SK-N-SH (cell line): ENCODE measurements at regions not wholly inside any gene's neighbourhood (a gene's known extent, or its start where the extent isn't known, plus 50 kb on each side); places are given as distances from the start of the nearest gene placed in this dataset.

ENCODE experiments used
- CTCF ChIA-PET: fragments of 300-600, 350-600 bp; formaldehyde crosslinking; extraction: SDS; loops from one replicate; lab custom pipeline; 2021; lab: Yijun Ruan, JAX
- POLR2A ChIA-PET: fragments of 350-600 bp; sonication (Branson Sonifier 250); formaldehyde crosslinking; extraction: SDS; loops from one replicate; lab custom pipeline; 2020; ENCODE audit warnings: antibody characterized with exemption, inconsistent platforms; lab: Yijun Ruan, JAX
- DNase-seq: peaks from one replicate; pipeline ENCODE4 v3.0.0; 2012
- H2AFZ ChIP-seq: fragments of 200-600 bp; sonication (generic); 2 replicates; pipeline ENCODE4 v1.8.1; 2016; ENCODE audit warnings: antibody characterized with exemption, mild to moderate bottlenecking, low read depth
- H3F3A ChIP-seq: fragments of 200-600 bp; sonication (generic); replicated peaks from 2 replicates; pipeline ENCODE3; 2016; ENCODE audit warnings: antibody characterized with exemption, mild to moderate bottlenecking; ENCODE audit not compliant: insufficient read depth
- H3K27ac ChIP-seq, 2 experiments: fragments of 200-500 bp in 1 of 2; fragments of 200-600 bp in 1 of 2; sonication (Bioruptor generic) in 1 of 2; sonication (generic), shearing (Covaris generic) in 1 of 2; 2 replicates each; pipeline versions ENCODE4 v1.5.1 to v1.6.1; 2014 to 2016; ENCODE audit warnings: low read depth in 2 of 2, inconsistent platforms in 1 of 2, low read length in 1 of 2, mild to moderate bottlenecking in 1 of 2, mixed read lengths in 1 of 2
- H3K27me3 ChIP-seq: fragments of 200-600 bp; sonication (generic), shearing (Covaris generic); 2 replicates; pipeline ENCODE4 v1.6.1; 2016; ENCODE audit warnings: mixed run types; ENCODE audit not compliant: insufficient read depth
- H3K36me3 ChIP-seq, 2 experiments: fragments of 200-500 bp in 1 of 2; fragments of 200-600 bp in 1 of 2; sonication (Bioruptor generic) in 1 of 2; sonication (generic) in 1 of 2; replicated peaks in 1 of 2; 2 replicates each; pipeline versions ENCODE3 to v1.5.1; 2014 to 2016; ENCODE audit warnings: low read length in 1 of 2, mild to moderate bottlenecking in 1 of 2; ENCODE audit not compliant: insufficient read depth in 2 of 2, control insufficient read depth in 1 of 2
- H3K4me1 ChIP-seq, 2 experiments: fragments of 200-500 bp in 1 of 2; fragments of 200-600 bp in 1 of 2; sonication (Bioruptor generic) in 1 of 2; sonication (generic), shearing (Covaris generic) in 1 of 2; 2 replicates each; pipeline versions ENCODE4 v1.5.1 to v1.6.1; 2014 to 2016; ENCODE audit warnings: low read depth in 1 of 2, low read length in 1 of 2, mixed run types in 1 of 2; ENCODE audit not compliant: insufficient read depth in 2 of 2, control insufficient read depth in 1 of 2
- H3K4me2 ChIP-seq: fragments of 200-600 bp; sonication (generic), shearing (Covaris generic); 2 replicates; pipeline ENCODE4 v1.6.1; 2017; ENCODE audit warnings: mixed run types
- H3K4me3 ChIP-seq, 2 experiments: fragments of 200-500 bp in 1 of 2; fragments of 200-600 bp in 1 of 2; sonication (Bioruptor generic) in 1 of 2; sonication (generic), shearing (Covaris generic) in 1 of 2; 2 replicates each; pipeline versions ENCODE4 v1.5.1 to v1.8.1; 2014 to 2016; ENCODE audit warnings: low read depth in 2 of 2, inconsistent platforms in 1 of 2, low read length in 1 of 2, mild to moderate bottlenecking in 1 of 2, mixed read lengths in 1 of 2, moderate library complexity in 1 of 2
- H3K79me2 ChIP-seq: fragments of 200-600 bp; sonication (generic); 2 replicates; pipeline ENCODE4 v1.8.1; 2017; ENCODE audit warnings: mild to moderate bottlenecking; ENCODE audit not compliant: insufficient read depth
- H3K9ac ChIP-seq: fragments of 200-600 bp; sonication (generic); 2 replicates; pipeline ENCODE4 v1.6.1; 2017; ENCODE audit warnings: mixed run types
- H3K9me2 ChIP-seq: fragments of 200-600 bp; sonication (generic); 2 replicates; pipeline ENCODE4 v1.6.1; 2017; ENCODE audit warnings: mixed run types
- H3K9me3 ChIP-seq: fragments of 200-600 bp; sonication (generic); 2 replicates; pipeline ENCODE4 v1.6.1; 2017; ENCODE audit warnings: mixed run types, mild to moderate bottlenecking, moderate library complexity
- H4K20me1 ChIP-seq: fragments of 200-600 bp; sonication (generic); 2 replicates; pipeline ENCODE4 v1.6.1; 2017; ENCODE audit warnings: mild to moderate bottlenecking, mixed run types; ENCODE audit not compliant: insufficient read depth
- CHD2 ChIP-seq: fragments of 150-350 bp; IDR thresholded peaks from 2 replicates; pipeline ENCODE4 v1.6.1; 2018; ENCODE audit warnings: low read length; ENCODE audit not compliant: partially characterized antibody
- ELF1 ChIP-seq: IDR thresholded peaks from 2 replicates; pipeline ENCODE4 v1.4.0; 2012
- EP300 ChIP-seq, 2 experiments: IDR thresholded peaks; 2 replicates each; pipeline versions ENCODE4 v1.4.0 to v1.6.1; 2012; ENCODE audit warnings: borderline replicate concordance in 1 of 2, low read depth in 1 of 2, low read length in 1 of 2
- EZH2phosphoT487 ChIP-seq: fragments of 200-600 bp; sonication (generic); IDR thresholded peaks from 2 replicates; pipeline ENCODE4 v1.6.1; 2017; ENCODE audit warnings: low read depth, mixed run types, mild to moderate bottlenecking, antibody characterized with exemption, moderate library complexity, borderline replicate concordance
- FOSL2 ChIP-seq: IDR thresholded peaks from 2 replicates; pipeline ENCODE4 v1.4.0; 2012; ENCODE audit warnings: low read depth, mild to moderate bottlenecking, moderate library complexity, borderline replicate concordance
- GATA2 ChIP-seq: sonication (generic); formaldehyde crosslinking; IDR thresholded peaks from 2 replicates; pipeline ENCODE4 v1.5.0; 2020; ENCODE audit warnings: mild to moderate bottlenecking, missing genetic modification reagents
- JUND ChIP-seq: IDR thresholded peaks from 2 replicates; pipeline ENCODE4 v1.4.0; 2012
- MEF2A ChIP-seq: IDR thresholded peaks from 2 replicates; pipeline ENCODE4 v1.4.0; 2012; ENCODE audit warnings: low read depth, borderline replicate concordance
- POLR2AphosphoS5 ChIP-seq: IDR thresholded peaks from 2 replicates; pipeline ENCODE4 v1.6.1; 2012; ENCODE audit warnings: low read depth, low read length
- RAD21 ChIP-seq: IDR thresholded peaks from 2 replicates; pipeline ENCODE4 v1.6.1; 2012; ENCODE audit warnings: mild to moderate bottlenecking, low read length
- RCOR1 ChIP-seq: fragments of 150-350 bp; IDR thresholded peaks from 2 replicates; pipeline ENCODE4 v1.6.1; 2017; ENCODE audit warnings: antibody characterized with exemption, low read length
- REST ChIP-seq: IDR thresholded peaks from 2 replicates; pipeline ENCODE4 v1.6.1; 2012; ENCODE audit warnings: mild to moderate bottlenecking, low read depth, low read length, moderate library complexity
- SIN3A ChIP-seq: IDR thresholded peaks from 2 replicates; pipeline ENCODE4 v1.6.1; 2012; ENCODE audit warnings: low read depth, mild to moderate bottlenecking, low read length, moderate library complexity, borderline replicate concordance
- SMC3 ChIP-seq: IDR thresholded peaks from 2 replicates; pipeline ENCODE4 v1.6.1; 2012; ENCODE audit warnings: low read depth, low read length, improper control_type of control experiment
- TCF12 ChIP-seq: IDR thresholded peaks from 2 replicates; pipeline ENCODE4 v1.4.0; 2012
- TEAD4 ChIP-seq: IDR thresholded peaks from 2 replicates; pipeline ENCODE4 v1.4.0; 2012; ENCODE audit warnings: mild to moderate bottlenecking, borderline replicate concordance; ENCODE audit not compliant: insufficient read depth
- WGBS: methylation state at CpG from one replicate; pipeline ENCODE4 v1.1.6; 2017; ENCODE audit warnings: low lambda C conversion rate; 5-methylcytosine and 5-hydroxymethylcytosine counted together
- TF ChIP-seq, protein P1 (sequence below): IDR thresholded peaks from 2 replicates; pipeline ENCODE4; 2012
- TF ChIP-seq, protein P2 (sequence below): IDR thresholded peaks from 2 replicates; pipeline ENCODE4 v1.4.0; 2012; ENCODE audit warnings: low read depth, borderline replicate concordance

DNA sequence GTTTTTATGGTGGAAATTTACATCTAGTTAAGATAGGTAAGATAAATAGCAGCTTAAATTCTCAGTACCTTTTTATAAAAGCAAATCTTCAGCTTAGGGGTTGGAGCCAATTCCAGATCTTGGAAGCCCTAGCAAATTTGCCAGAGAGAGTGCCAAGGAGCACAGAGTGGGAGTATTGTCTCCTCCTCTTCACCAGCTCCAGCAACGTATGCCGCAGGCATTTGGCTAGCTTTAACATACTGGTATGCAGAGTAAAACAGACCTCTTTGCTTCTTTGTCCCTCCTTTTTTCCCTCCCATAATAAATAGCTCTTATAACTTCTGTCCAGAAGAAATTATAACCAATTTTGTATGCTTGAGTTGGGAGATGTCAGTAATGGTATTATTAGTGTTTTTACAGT is 140.4 kb downstream of the DIPK2A start:
- H2AFZ ChIP-seq, result no peak overlapping the region
- no peak for DNase-seq
- ChIA-PET CTCF (no interaction called here), POLR2A (no interaction called here)
- no peak overlapping the region for H3K9ac ChIP-seq
- no peaks in the 10 kb centered on the region for H3K9me3 ChIP-seq
- WGBS, result 15% methylated on average over 2 of the region's 2 CpGs
- H3K27ac ChIP-seq, result no peak overlapping the region
- TF ChIP-seq RCOR1 (no peak), CHD2 (no peak)
- no peaks in the 10 kb centered on the region for H3K9me2 ChIP-seq
- H3K4me2 ChIP-seq, result no peak overlapping the region
- H3K79me2 ChIP-seq, result no peaks in the 10 kb centered on the region
- no peak overlapping the region for H3K4me3 ChIP-seq
- H3F3A ChIP-seq, result no peaks in the 10 kb centered on the region
- no peaks in the 10 kb centered on the region for H3K36me3 ChIP-seq
- no peaks in the 10 kb centered on the region for H4K20me1 ChIP-seq
- no peaks in the 10 kb centered on the region for H3K27me3 ChIP-seq
- no peaks in the 10 kb centered on the region for H3K4me1 ChIP-seq

DNA sequence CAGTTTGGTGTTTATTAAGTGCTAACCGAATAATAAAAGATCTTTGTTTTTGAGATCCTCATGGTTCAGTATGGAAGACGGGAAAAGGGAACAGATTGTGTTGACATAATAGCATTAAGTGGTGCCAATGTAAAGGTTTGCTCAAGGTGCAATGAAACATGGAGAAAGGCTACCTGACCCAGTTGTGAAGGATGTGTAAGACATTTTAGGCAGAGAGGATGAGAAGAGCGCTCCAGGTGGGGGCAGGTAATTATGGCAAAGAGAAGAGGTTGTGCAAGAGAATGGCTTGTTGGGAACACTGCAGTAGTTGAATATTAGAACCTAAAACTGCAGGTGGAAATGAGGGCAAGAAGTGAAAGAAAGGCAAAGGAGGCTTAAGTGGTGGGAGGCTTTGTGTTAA is 140.8 kb downstream of the DIPK2A start:
- POLR2A ChIA-PET, result no interaction called here
- H3K4me1 ChIP-seq, result no peaks in the 10 kb centered on the region
- no peaks in the 10 kb centered on the region for H3K36me3 ChIP-seq
- no peaks in the 10 kb centered on the region for H3K79me2 ChIP-seq
- no peaks in the 10 kb centered on the region for H4K20me1 ChIP-seq
- 4% methylated on average over 3 of the region's 3 CpGs for WGBS
- no peaks in the 10 kb centered on the region for H3K9me3 ChIP-seq
- no peaks in the 10 kb centered on the region for H3K9me2 ChIP-seq
- DNase-seq, result no peak
- H3K9ac ChIP-seq, result no peak overlapping the region
- H3K27ac ChIP-seq, result no peak overlapping the region
- no peaks in the 10 kb centered on the region for H3F3A ChIP-seq
- no peak overlapping the region for H2AFZ ChIP-seq
- H3K4me2 ChIP-seq, result no peak overlapping the region
- no peaks in the 10 kb centered on the region for H3K27me3 ChIP-seq
- CTCF ChIA-PET, result no interaction called here
- TF ChIP-seq TEAD4 (no peak), MEF2A (no peak), EZH2phosphoT487 (no peak), POLR2AphosphoS5 (no peak), ELF1 (no peak), TCF12 (no peak), FOSL2 (no peak), RAD21 (no peak), GATA2 (no peak)
- TF ChIP-seq, protein P1, sequence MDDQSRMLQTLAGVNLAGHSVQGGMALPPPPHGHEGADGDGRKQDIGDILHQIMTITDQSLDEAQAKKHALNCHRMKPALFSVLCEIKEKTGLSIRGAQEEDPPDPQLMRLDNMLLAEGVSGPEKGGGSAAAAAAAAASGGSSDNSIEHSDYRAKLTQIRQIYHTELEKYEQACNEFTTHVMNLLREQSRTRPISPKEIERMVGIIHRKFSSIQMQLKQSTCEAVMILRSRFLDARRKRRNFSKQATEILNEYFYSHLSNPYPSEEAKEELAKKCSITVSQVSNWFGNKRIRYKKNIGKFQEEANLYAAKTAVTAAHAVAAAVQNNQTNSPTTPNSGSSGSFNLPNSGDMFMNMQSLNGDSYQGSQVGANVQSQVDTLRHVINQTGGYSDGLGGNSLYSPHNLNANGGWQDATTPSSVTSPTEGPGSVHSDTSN, result no peak
- H3K4me3 ChIP-seq, result no peak overlapping the region

DNA sequence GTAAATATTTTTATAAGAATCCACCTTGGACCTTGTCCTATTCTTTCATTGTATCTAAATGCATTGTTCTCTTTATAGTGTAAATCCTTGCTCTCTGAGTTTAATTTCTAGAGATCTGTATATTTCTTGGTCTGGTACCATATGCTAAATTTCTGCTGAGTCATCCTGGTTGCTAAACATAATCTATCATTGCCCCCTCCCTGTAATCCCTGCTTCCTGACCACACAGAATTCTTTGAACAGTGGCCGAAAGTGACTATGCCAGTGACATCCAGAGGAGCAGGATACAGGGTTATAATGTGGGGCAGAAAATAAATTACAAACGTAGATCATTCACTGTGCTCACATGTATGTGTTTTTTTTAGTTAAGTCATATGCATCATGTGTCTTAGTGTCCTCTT is 143.1 kb downstream of the DIPK2A start:
- H2AFZ ChIP-seq, result no peak overlapping the region
- POLR2A ChIA-PET, result no interaction called here
- TF ChIP-seq MEF2A (no peak), GATA2 (no peak), EZH2phosphoT487 (no peak), EP300 (IDR thresholded peaks at IDR 0.05; ENCODE audit: borderline replicate concordance in 1 of 2, low read depth in 1 of 2, low read length in 1 of 2) (no peak), SMC3 (no peak), SIN3A (no peak), REST (no peak), JUND (no peak), RCOR1 (no peak), CHD2 (no peak), POLR2AphosphoS5 (no peak)
- TF ChIP-seq, protein P2, sequence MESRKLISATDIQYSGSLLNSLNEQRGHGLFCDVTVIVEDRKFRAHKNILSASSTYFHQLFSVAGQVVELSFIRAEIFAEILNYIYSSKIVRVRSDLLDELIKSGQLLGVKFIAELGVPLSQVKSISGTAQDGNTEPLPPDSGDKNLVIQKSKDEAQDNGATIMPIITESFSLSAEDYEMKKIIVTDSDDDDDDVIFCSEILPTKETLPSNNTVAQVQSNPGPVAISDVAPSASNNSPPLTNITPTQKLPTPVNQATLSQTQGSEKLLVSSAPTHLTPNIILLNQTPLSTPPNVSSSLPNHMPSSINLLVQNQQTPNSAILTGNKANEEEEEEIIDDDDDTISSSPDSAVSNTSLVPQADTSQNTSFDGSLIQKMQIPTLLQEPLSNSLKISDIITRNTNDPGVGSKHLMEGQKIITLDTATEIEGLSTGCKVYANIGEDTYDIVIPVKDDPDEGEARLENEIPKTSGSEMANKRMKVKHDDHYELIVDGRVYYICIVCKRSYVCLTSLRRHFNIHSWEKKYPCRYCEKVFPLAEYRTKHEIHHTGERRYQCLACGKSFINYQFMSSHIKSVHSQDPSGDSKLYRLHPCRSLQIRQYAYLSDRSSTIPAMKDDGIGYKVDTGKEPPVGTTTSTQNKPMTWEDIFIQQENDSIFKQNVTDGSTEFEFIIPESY, result no peak

More for the DNA sequence above, 143.1 kb downstream of the DIPK2A start:
- Histone ChIP-seq H3K9me2 (no peaks in the 10 kb centered on the region), H4K20me1 (no peaks in the 10 kb centered on the region), H3K4me3 (no peak overlapping the region), H3K9me3 (no peaks in the 10 kb centered on the region), H3K27me3 (no peaks in the 10 kb centered on the region), H3K79me2 (no peaks in the 10 kb centered on the region), H3K4me1 (no peaks in the 10 kb centered on the region), H3F3A (no peaks in the 10 kb centered on the region), H3K36me3 (no peaks in the 10 kb centered on the region), H3K27ac (no peak overlapping the region), H3K9ac (no peak overlapping the region), H3K4me2 (no peak overlapping the region)
- CTCF ChIA-PET, result no interaction called here
- no peak for DNase-seq
- 0% methylated on average over 2 of the region's 2 CpGs for WGBS
